HCT116 (cell line): ENCODE measurements at regions not wholly inside any gene's neighbourhood (a gene's known extent, or its start where the extent isn't known, plus 50 kb on each side); places are given as distances from the start of the nearest gene placed in this dataset.

Experiments used
- ATAC-seq: fragments of 200-7000 bp; cut with Tn5 transposase; 2 replicates; pipeline ENCODE4 v1.9.1; 2020; ENCODE audit warnings: mild to moderate bottlenecking, moderate library complexity
- BruUV-seq: library from RNA; stranded (reverse); fragments of 400-500 nt; replicated peaks from 2 replicates; lab custom pipeline; 2021; lab: Mats Ljungman, UMichigan
- CTCF ChIA-PET: fragments of 300-600 bp; sonication (Branson Sonifier 250); formaldehyde crosslinking; loops from one replicate; lab custom pipeline; 2021; ENCODE audit warnings: antibody characterized with exemption; lab: Charles Lee
- POLR2A ChIA-PET: fragments of 300-600, 350-600 bp; sonication (Branson Sonifier 250); formaldehyde crosslinking; loops from one replicate; lab custom pipeline; 2021; ENCODE audit warnings: antibody characterized with exemption; lab: Charles Lee
- RAD21 ChIA-PET, 2 experiments: fragments of 300-600 bp; sonication (Branson Sonifier 250); formaldehyde crosslinking; loops; one replicate each; lab custom pipeline; 2023; ENCODE audit warnings: low total read pairs in 2 of 2; ENCODE audit not compliant: uncharacterized antibody in 2 of 2, unreplicated experiment in 2 of 2, low non-redundant PET in 1 of 2; lab: Charles Lee
- DNase-seq: peaks from one replicate; pipeline ENCODE4 v3.0.0-alpha.2; 2010; ENCODE audit warnings: low read depth, low spot score
- H2AFZ ChIP-seq: fragments of 200-600 bp; shearing (Covaris generic), sonication (generic); 2 replicates; pipeline ENCODE4 v1.6.1; 2017; ENCODE audit warnings: low read depth, mixed run types, mixed read lengths, antibody characterized with exemption, low read length; ENCODE audit not compliant: poor library complexity, severe bottlenecking
- H3K27ac ChIP-seq: 2 replicates; pipeline ENCODE4 v1.5.1; 2012; ENCODE audit warnings: low read depth, low read length
- H3K27me3 ChIP-seq: fragments of 200-600 bp; sonication (generic); 2 replicates; pipeline ENCODE4 v1.6.1; 2016; ENCODE audit warnings: mixed run types, low read length, mixed read lengths; ENCODE audit not compliant: insufficient read depth
- H3K36me3 ChIP-seq, 2 experiments: fragments of 200-500 bp in 1 of 2; fragments of 200-600 bp in 1 of 2; sonication (Bioruptor generic) in 1 of 2; sonication (generic) in 1 of 2; 2 replicates each; pipeline versions ENCODE4 v1.5.1 to v1.6.1; 2014 to 2016; ENCODE audit warnings: low read length in 2 of 2, inconsistent platforms in 1 of 2, mixed read lengths in 1 of 2, mixed run types in 1 of 2; ENCODE audit not compliant: insufficient read depth in 2 of 2, control insufficient read depth in 1 of 2
- H3K4me1 ChIP-seq, 2 experiments: fragments of 200-600 bp in 1 of 2; sonication (generic) in 1 of 2; 2 replicates each; pipeline versions ENCODE4 v1.5.1 to v1.6.1; 2012 to 2017; ENCODE audit warnings: low read length in 2 of 2, inconsistent platforms in 1 of 2, mild to moderate bottlenecking in 1 of 2, mixed read lengths in 1 of 2, mixed run types in 1 of 2, moderate library complexity in 1 of 2; ENCODE audit not compliant: insufficient read depth in 2 of 2, control insufficient read depth in 1 of 2
- H3K4me2 ChIP-seq: fragments of 200-600 bp; sonication (generic); 2 replicates; pipeline ENCODE4 v1.6.1; 2017; ENCODE audit warnings: mixed run types, low read length, mixed read lengths
- H3K4me3 ChIP-seq, 2 experiments: fragments of 200-600 bp in 1 of 2; sonication (generic) in 1 of 2; replicated peaks in 1 of 2; 2 replicates each; pipeline ENCODE4 v1.5.1; 2011 to 2016; ENCODE audit warnings: low read length in 2 of 2, control low read depth in 1 of 2, low read depth in 1 of 2, mild to moderate bottlenecking in 1 of 2, mixed read lengths in 1 of 2, mixed run types in 1 of 2
- H3K79me2 ChIP-seq: fragments of 200-600 bp; sonication (generic); 2 replicates; pipeline ENCODE4 v1.6.1; 2017; ENCODE audit warnings: mild to moderate bottlenecking, mixed run types, low read length, moderate library complexity, mixed read lengths; ENCODE audit not compliant: insufficient read depth
- H3K9ac ChIP-seq: fragments of 200-600 bp; sonication (generic); 2 replicates; pipeline ENCODE4 v1.6.1; 2016; ENCODE audit warnings: low read length, mixed read lengths
- H3K9me2 ChIP-seq: fragments of 200-600 bp; sonication (generic), shearing (Covaris generic); 2 replicates; pipeline ENCODE4 v1.6.1; 2017; ENCODE audit warnings: mixed run types, mild to moderate bottlenecking, moderate library complexity; ENCODE audit not compliant: insufficient read depth
- H3K9me3 ChIP-seq, 2 experiments: fragments of 200-500 bp in 1 of 2; fragments of 200-600 bp in 1 of 2; sonication (Bioruptor generic) in 1 of 2; sonication (generic) in 1 of 2; 2 replicates each; pipeline ENCODE4 v1.6.1; 2014 to 2017; ENCODE audit warnings: low read length in 2 of 2, mixed read lengths in 2 of 2, inconsistent platforms in 1 of 2, low read depth in 1 of 2, mild to moderate bottlenecking in 1 of 2, mixed run types in 1 of 2, moderate library complexity in 1 of 2; ENCODE audit not compliant: control insufficient read depth in 1 of 2, insufficient read depth in 1 of 2
- H4K20me1 ChIP-seq: fragments of 200-600 bp; sonication (generic), shearing (Covaris generic); 2 replicates; pipeline ENCODE4 v1.6.1; 2017; ENCODE audit warnings: mixed run types, mild to moderate bottlenecking, moderate library complexity; ENCODE audit not compliant: insufficient read depth
- EZH2 ChIP-seq: fragments of 200-600 bp; sonication (generic); IDR thresholded peaks from 2 replicates; pipeline ENCODE4 v1.6.1; 2017; ENCODE audit warnings: antibody characterized with exemption, mixed run types
- EZH2phosphoT487 ChIP-seq: fragments of 200-600 bp; IDR thresholded peaks from 2 replicates; pipeline ENCODE4 v1.6.1; 2018; ENCODE audit warnings: antibody characterized with exemption, borderline replicate concordance
- FOSL1 ChIP-seq: IDR thresholded peaks from 2 replicates; pipeline ENCODE4 v1.6.1; 2012; ENCODE audit warnings: low read depth
- SIN3A ChIP-seq: IDR thresholded peaks from 2 replicates; pipeline ENCODE4 v1.6.1; 2012; ENCODE audit warnings: low read depth
- SP1 ChIP-seq: IDR thresholded peaks from 2 replicates; pipeline ENCODE4 v1.6.1; 2012; ENCODE audit warnings: low read depth
- SRF ChIP-seq: IDR thresholded peaks from 2 replicates; pipeline ENCODE4 v1.6.1; 2012; ENCODE audit warnings: low read depth
- ZFX ChIP-seq: fragments of 450-650 bp; IDR thresholded peaks from 2 replicates; pipeline ENCODE4 v1.6.1; 2017
- ZNF274 ChIP-seq: fragments of 200-500 bp; sonication (Bioruptor generic); IDR thresholded peaks from 2 replicates; pipeline ENCODE4 v1.6.1; 2014; ENCODE audit warnings: mild to moderate bottlenecking, low read depth, low read length, inconsistent platforms
- intact Hi-C: fragments of 100-400 bp; cut with micrococcal nuclease; formaldehyde crosslinking; loops from 2 replicates; pipeline ENCODE4 v1.10.0; 2022
- TF ChIP-seq, protein P1 (sequence below): IDR thresholded peaks from 2 replicates; pipeline ENCODE4 v1.6.1; 2012
- TF ChIP-seq, protein P2 (sequence below): IDR thresholded peaks from 2 replicates; pipeline ENCODE4 v1.6.1; 2011; ENCODE audit warnings: mild to moderate bottlenecking, low read length, moderate library complexity; ENCODE audit not compliant: insufficient replicate concordance; ENCODE audit errors: extremely low read depth

GRCh38 chr5:20654033-20654432 lies 666.0 kb upstream of the CDH18 start:
- BruUV-seq, result no TSS peak
- TF ChIP-seq SRF (no peak), FOSL1 (no peak), ZFX (no peak), EZH2 (no peak), ZNF274 (no peak), EZH2phosphoT487 (no peak), SP1 (no peak), SIN3A (no peak)
- TF ChIP-seq, protein P1, sequence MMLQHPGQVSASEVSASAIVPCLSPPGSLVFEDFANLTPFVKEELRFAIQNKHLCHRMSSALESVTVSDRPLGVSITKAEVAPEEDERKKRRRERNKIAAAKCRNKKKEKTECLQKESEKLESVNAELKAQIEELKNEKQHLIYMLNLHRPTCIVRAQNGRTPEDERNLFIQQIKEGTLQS, result no peak
- TF ChIP-seq, protein P2, sequence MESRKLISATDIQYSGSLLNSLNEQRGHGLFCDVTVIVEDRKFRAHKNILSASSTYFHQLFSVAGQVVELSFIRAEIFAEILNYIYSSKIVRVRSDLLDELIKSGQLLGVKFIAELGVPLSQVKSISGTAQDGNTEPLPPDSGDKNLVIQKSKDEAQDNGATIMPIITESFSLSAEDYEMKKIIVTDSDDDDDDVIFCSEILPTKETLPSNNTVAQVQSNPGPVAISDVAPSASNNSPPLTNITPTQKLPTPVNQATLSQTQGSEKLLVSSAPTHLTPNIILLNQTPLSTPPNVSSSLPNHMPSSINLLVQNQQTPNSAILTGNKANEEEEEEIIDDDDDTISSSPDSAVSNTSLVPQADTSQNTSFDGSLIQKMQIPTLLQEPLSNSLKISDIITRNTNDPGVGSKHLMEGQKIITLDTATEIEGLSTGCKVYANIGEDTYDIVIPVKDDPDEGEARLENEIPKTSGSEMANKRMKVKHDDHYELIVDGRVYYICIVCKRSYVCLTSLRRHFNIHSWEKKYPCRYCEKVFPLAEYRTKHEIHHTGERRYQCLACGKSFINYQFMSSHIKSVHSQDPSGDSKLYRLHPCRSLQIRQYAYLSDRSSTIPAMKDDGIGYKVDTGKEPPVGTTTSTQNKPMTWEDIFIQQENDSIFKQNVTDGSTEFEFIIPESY, result no peak
- H3K79me2 ChIP-seq, result no peaks in the 10 kb centered on the region
- no peak overlapping the region for H3K4me2 ChIP-seq
- POLR2A ChIA-PET, result no interaction called here
- ATAC-seq (no peak), DNase-seq (no peak)
- H3K36me3 ChIP-seq, result no peaks in the 10 kb centered on the region
- H3K27ac ChIP-seq, result no peak overlapping the region
- no peak overlapping the region for H3K4me3 ChIP-seq
- H3K27me3 ChIP-seq, result no peaks in the 10 kb centered on the region
- intact Hi-C loops, result no loop called here
- CTCF ChIA-PET, result no interaction called here
- H3K9ac ChIP-seq, result no peak overlapping the region
- no peaks in the 10 kb centered on the region for H3K4me1 ChIP-seq
- no peaks in the 10 kb centered on the region for H4K20me1 ChIP-seq
- no peak overlapping the region for H2AFZ ChIP-seq
- peaks cover 7 to 27% of the 10 kb centered on the region in 2 experiments; a peak in 2 of 4 replicates for H3K9me3 ChIP-seq
- H3K9me2 ChIP-seq, result no peaks in the 10 kb centered on the region
- RAD21 ChIA-PET, result no interaction called here
